LoVo (cell line): ENCODE measurements at regions not wholly inside any gene's neighbourhood (a gene's known extent, or its start where the extent isn't known, plus 50 kb on each side); places are given as distances from the start of the nearest gene placed in this dataset.
A peak's percentile ranks its signal among the peaks of the same experiment; 100 is the strongest.

Experiments
- DNase-seq: peaks from one replicate; pipeline ENCODE4 v3.0.0-alpha.2; 2016; ENCODE audit warnings: low spot score

GRCh38 chr1:198040880-198041279 lies 115.9 kb upstream of the NEK7 start:
- DNase-seq, result no peak

GRCh38 chr1:198042168-198042567 lies 114.6 kb upstream of the NEK7 start:
- DNase-seq, result no peak

GRCh38 chr1:198047913-198048312 lies 108.9 kb upstream of the NEK7 start:
- no peak for DNase-seq

- no peak for DNase-seq
Observed at GRCh38 chr1:198054510-198054909, 102.3 kb upstream of the NEK7 start.

GRCh38 chr1:198056255-198056654 lies 100.5 kb upstream of the NEK7 start:
- no peak for DNase-seq

- no peak for DNase-seq
Observed at GRCh38 chr1:198064181-198064580, 92.6 kb upstream of the NEK7 start.

- no peak for DNase-seq
Observed at GRCh38 chr1:198068285-198068684, 88.5 kb upstream of the NEK7 start.

- DNase-seq, result no peak
Observed at GRCh38 chr1:198072177-198072576, 84.6 kb upstream of the NEK7 start.

GRCh38 chr1:198075296-198075695 lies 81.5 kb upstream of the NEK7 start:
- no peak for DNase-seq

- DNase-seq, result no peak
Observed at GRCh38 chr1:198079432-198079951, 77.3 kb upstream of the NEK7 start.

GRCh38 chr1:198082576-198082975 lies 74.2 kb upstream of the NEK7 start:
- DNase-seq, result no peak

- DNase-seq, result no peak
Observed at GRCh38 chr1:198083549-198083948, 73.2 kb upstream of the NEK7 start.

- no peak for DNase-seq
Observed at GRCh38 chr1:198084241-198084908, 72.4 kb upstream of the NEK7 start.

- DNase-seq, result no peak
Observed at GRCh38 chr1:198086051-198086745, 70.6 kb upstream of the NEK7 start.

GRCh38 chr1:198087831-198088230 lies 69.0 kb upstream of the NEK7 start:
- DNase-seq, result no peak

- peak; percentile 45 for DNase-seq
Observed at GRCh38 chr1:198088360-198089071, 68.3 kb upstream of the NEK7 start.

- DNase-seq, result no peak
Observed at GRCh38 chr1:198096390-198096789, 60.4 kb upstream of the NEK7 start.

GRCh38 chr1:198099755-198100154 lies 57.0 kb upstream of the NEK7 start:
- no peak for DNase-seq

- no peak for DNase-seq
Observed at GRCh38 chr1:198101716-198102453, 54.9 kb upstream of the NEK7 start.

GRCh38 chr1:198102454-198102827 lies 54.4 kb upstream of the NEK7 start:
- DNase-seq, result no peak

- no peak for DNase-seq
Observed at GRCh38 chr1:198105185-198105584, 51.6 kb upstream of the NEK7 start.

- no peak for DNase-seq
Observed at GRCh38 chr1:198106011-198106410, 50.8 kb upstream of the NEK7 start.
